Stimulated activated CD8-positive, alpha-beta memory T cell treated with anti-CD3 and anti-CD28 coated beads, Interleukin-4, amount 100 ng/mL, for 48 hours (primary cell): ENCODE measurements at regions not wholly inside any gene's neighbourhood (a gene's known extent, or its start where the extent isn't known, plus 50 kb on each side); places are given as distances from the start of the nearest gene placed in this dataset.
"Not testable (repeated sequence)": the region's sequence is repeated elsewhere in the genome, so short reads cannot be mapped to it uniquely, and the experiment has no call there.

Experiments
- DNase-seq: peaks from one replicate; pipeline ENCODE4 v3.0.0-alpha.2; 2020

GRCh38 chr20:47941869-47942268 is 156.6 kb upstream of the SULF2 start:
- DNase-seq: no peak

- no peak for DNase-seq
Observed at GRCh38 chr20:47940101-47940813, 155.0 kb upstream of the SULF2 start.

- no peak for DNase-seq
Observed at GRCh38 chr20:47936612-47937011, 151.3 kb upstream of the SULF2 start.

- no peak for DNase-seq
Observed at GRCh38 chr20:47934761-47935160, 149.5 kb upstream of the SULF2 start.

GRCh38 chr20:47931443-47931842 is 146.2 kb upstream of the SULF2 start:
- no peak for DNase-seq

- DNase-seq: no peak
Observed at GRCh38 chr20:47931002-47931401, 145.7 kb upstream of the SULF2 start.

GRCh38 chr20:47929368-47930115 is 144.3 kb upstream of the SULF2 start:
- DNase-seq: no peak

- no peak for DNase-seq
Observed at GRCh38 chr20:47927944-47928343, 142.7 kb upstream of the SULF2 start.

- DNase-seq: no peak
Observed at GRCh38 chr20:47927385-47927851, 142.1 kb upstream of the SULF2 start.

GRCh38 chr20:47926731-47927130 is 141.4 kb upstream of the SULF2 start:
- DNase-seq: no peak

- DNase-seq: no peak
Observed at GRCh38 chr20:47925593-47925992, 140.3 kb upstream of the SULF2 start.

- DNase-seq: no peak
Observed at GRCh38 chr20:47922269-47922668, 137.0 kb upstream of the SULF2 start.

- not testable (repeated sequence) for DNase-seq
Observed at GRCh38 chr20:47921829-47922228, 136.5 kb upstream of the SULF2 start.

GRCh38 chr20:47921408-47921807 is 136.1 kb upstream of the SULF2 start:
- no peak for DNase-seq

- DNase-seq: no peak
Observed at GRCh38 chr20:47917549-47918070, 132.3 kb upstream of the SULF2 start.

- no peak for DNase-seq
Observed at GRCh38 chr20:47915495-47915894, 130.2 kb upstream of the SULF2 start.

- DNase-seq: no peak
Observed at GRCh38 chr20:47914792-47915191, 129.5 kb upstream of the SULF2 start.

GRCh38 chr20:47912786-47913501 is 127.7 kb upstream of the SULF2 start:
- DNase-seq: not testable (repeated sequence)

GRCh38 chr20:47912165-47912564 is 126.9 kb upstream of the SULF2 start:
- DNase-seq: not testable (repeated sequence)

GRCh38 chr20:47909696-47910369 is 124.6 kb upstream of the SULF2 start:
- not testable (repeated sequence) for DNase-seq

GRCh38 chr20:47908361-47909035 is 123.2 kb upstream of the SULF2 start:
- DNase-seq: not testable (repeated sequence)

- not testable (repeated sequence) for DNase-seq
Observed at GRCh38 chr20:47907951-47908350, 122.7 kb upstream of the SULF2 start.
